Adrenal gland (tissue), 5 donors: ENCODE measurements at regions not wholly inside any gene's neighbourhood (a gene's known extent, or its start where the extent isn't known, plus 50 kb on each side); places are given as distances from the start of the nearest gene placed in this dataset.

ENCODE experiments used
- CTCF ChIP-seq, 6 experiments: fragments of 450-650 bp in 4 of 6; fragments of 200-600 bp in 2 of 6; sonication (generic) in 1 of 6; IDR thresholded peaks; 1 replicate in 5 of 6; 2 replicates in 1 of 6; pipeline versions ENCODE4 v1.5.1 to v1.8.0; 2016 to 2021; ENCODE audit warnings: antibody characterized with exemption in 6 of 6, mild to moderate bottlenecking in 2 of 6, moderate library complexity in 1 of 6
- POLR2A ChIP-seq, 2 donors: fragments of 450-650 bp; IDR thresholded peaks; one replicate each; pipeline ENCODE4 v1.6.1; 2017; ENCODE audit warnings: antibody characterized with exemption in 2 of 2, mild to moderate bottlenecking in 2 of 2, moderate library complexity in 1 of 2
- donor health status: DM: no; HTN: no; CAD: no.

- TF ChIP-seq CTCF (IDR thresholded peaks at IDR 0.05) (no peak), POLR2A (IDR thresholded peaks at IDR 0.05) (no peak)
These were observed 146.8 kb upstream of the SLC38A2 start for GRCh38 chr12:46519407-46519806.
